Central memory CD4-positive, alpha-beta T cell (primary cell): ENCODE measurements at regions not wholly inside any gene's neighbourhood (a gene's known extent, or its start where the extent isn't known, plus 50 kb on each side); places are given as distances from the start of the nearest gene placed in this dataset.

ENCODE experiments used
- DNase-seq: peaks from one replicate; pipeline ENCODE4 v3.0.0; 2022

GRCh38 chr2:41967476-41968181, 80.2 kb upstream of the PKDCC start:
- no peak for DNase-seq

GRCh38 chr2:41968182-41968578, 79.6 kb upstream of the PKDCC start:
- DNase-seq, result no peak

GRCh38 chr2:41970988-41971660, 76.7 kb upstream of the PKDCC start:
- DNase-seq, result no peak

- no peak for DNase-seq
These were observed 75.6 kb upstream of the PKDCC start for GRCh38 chr2:41972179-41972578.

- DNase-seq, result no peak
These were observed 75.0 kb upstream of the PKDCC start for GRCh38 chr2:41972819-41973218.

GRCh38 chr2:41973871-41974270, 74.0 kb upstream of the PKDCC start:
- DNase-seq, result no peak

GRCh38 chr2:41981417-41981816, 66.4 kb upstream of the PKDCC start:
- DNase-seq, result no peak

- DNase-seq, result no peak
These were observed 62.2 kb upstream of the PKDCC start for GRCh38 chr2:41985573-41986095.

GRCh38 chr2:41989501-41990180, 58.2 kb upstream of the PKDCC start:
- no peak for DNase-seq

- no peak for DNase-seq
These were observed 57.6 kb upstream of the PKDCC start for GRCh38 chr2:41990245-41990644.

GRCh38 chr2:41990688-41991087, 57.1 kb upstream of the PKDCC start:
- no peak for DNase-seq

- no peak for DNase-seq
These were observed 55.7 kb upstream of the PKDCC start for GRCh38 chr2:41992056-41992642.

GRCh38 chr2:41992671-41993434, 55.0 kb upstream of the PKDCC start:
- DNase-seq, result no peak

- DNase-seq, result no peak
These were observed 54.3 kb upstream of the PKDCC start for GRCh38 chr2:41993435-41993925.

- no peak for DNase-seq
These were observed 53.6 kb upstream of the PKDCC start for GRCh38 chr2:41994233-41994637.

GRCh38 chr2:41994661-41995060, 53.2 kb upstream of the PKDCC start:
- no peak for DNase-seq

GRCh38 chr2:41997561-41997960, 50.3 kb upstream of the PKDCC start:
- DNase-seq, result no peak
